GOT3 (cell line): ENCODE measurements at regions not wholly inside any gene's neighbourhood (a gene's known extent, or its start where the extent isn't known, plus 50 kb on each side); places are given as distances from the start of the nearest gene placed in this dataset.

Source experiments
- DNase-seq: peaks from one replicate; lab custom pipeline; 2025; ENCODE audit warnings: mixed read lengths; lab: John Stamatoyannopoulos, UW

DNA sequence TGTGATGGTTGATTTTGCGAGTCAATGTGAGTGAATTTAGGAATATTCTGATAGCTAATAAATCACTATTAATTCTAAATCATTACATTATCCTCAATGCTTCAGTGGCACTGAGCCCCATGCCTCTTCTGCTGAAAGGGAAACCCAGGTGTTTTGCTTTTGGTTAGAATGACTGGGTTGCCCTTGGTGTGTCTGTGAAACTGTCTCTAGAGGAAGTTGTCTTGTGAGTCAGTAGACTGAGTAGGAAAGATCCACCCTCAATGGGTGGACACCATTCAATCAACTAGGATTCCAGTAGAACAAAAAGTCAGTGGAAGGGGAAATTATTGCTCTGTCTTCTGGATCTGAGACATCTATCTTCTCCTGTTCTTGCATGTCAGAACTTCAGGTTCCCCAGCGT lies 472.4 kb downstream of the ANKRD7 start:
- no peak for DNase-seq

GRCh38 chr7:118699222-118699621 lies 474.7 kb downstream of the ANKRD7 start:
- no peak for DNase-seq

DNA sequence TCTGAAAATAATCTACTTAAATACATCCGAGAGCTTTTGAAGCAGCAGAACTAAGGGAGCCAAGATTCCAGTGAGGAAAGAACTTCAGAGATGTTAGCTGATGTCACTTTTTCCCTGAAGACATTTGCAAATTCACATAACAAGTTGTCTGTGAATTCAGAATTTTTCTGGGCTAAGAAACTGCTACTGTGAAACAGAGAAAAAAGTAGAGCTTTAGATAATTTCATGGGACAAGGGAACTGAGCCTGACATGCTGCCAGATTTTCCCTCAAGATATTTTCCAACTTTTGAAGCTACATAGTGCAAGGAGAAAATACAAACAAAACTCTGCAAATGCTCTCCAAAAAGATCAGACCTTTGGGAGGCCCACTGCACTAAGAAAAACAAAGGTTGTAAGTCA lies 484.2 kb downstream of the ANKRD7 start:
- no peak for DNase-seq

DNA sequence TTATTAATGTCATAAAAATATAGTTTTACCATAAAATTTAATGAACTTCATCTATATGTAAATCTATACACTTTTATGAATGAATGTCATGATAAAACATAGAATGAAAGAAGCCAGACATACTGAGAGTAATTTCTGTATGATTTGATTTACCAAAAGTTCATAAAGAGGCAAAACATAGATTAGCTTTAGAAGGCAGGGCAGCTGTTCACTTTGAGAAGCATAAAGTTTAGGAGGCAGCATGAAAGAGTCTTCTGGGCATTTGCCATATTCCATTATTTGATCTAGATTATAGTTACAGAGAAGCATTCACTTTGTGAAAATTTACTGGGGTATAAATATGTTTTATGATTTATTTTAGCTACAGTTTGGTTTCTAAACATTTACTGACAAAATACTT lies 487.2 kb downstream of the ANKRD7 start:
- DNase-seq, result no peak

DNA sequence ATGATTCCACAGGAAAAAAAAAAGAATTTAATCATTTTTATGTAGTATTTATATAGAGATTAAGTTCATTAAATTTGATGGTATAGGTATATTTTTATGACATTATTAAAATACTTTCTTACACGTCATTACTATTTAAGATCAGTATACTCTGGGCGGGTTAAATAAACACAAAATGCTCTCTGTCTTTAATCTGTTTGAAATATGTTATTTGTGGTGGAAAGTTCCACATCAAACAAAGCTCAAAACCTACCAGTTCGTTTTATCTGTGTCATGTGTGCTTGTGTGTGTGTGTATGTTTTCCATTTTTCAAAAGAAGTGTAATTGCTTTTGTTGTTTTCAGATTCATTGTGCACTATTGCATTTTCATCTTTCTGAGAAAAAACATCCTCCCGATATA lies 488.5 kb downstream of the ANKRD7 start:
- DNase-seq, result no peak

GRCh38 chr7:118720632-118721031 lies 496.1 kb downstream of the ANKRD7 start:
- no peak for DNase-seq

DNA sequence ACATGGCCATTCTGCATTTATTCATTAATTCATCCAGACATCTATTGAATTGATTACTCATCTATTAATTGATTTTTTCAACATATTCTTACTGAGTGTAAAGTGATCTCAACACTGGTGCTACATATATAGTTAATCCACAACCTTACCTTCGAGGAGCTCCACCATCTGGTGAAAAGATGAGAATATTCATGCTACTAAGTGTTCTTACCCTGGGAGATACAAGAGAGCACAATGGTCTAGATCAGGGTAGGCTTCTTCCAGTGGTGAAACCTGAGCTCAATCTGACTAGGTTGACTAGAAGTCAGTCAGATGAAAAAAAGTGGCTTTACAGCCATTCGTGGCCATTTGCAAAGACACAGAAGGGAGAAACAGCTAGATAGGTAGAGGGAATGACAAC lies 507.4 kb downstream of the ANKRD7 start:
- DNase-seq, result no peak

DNA sequence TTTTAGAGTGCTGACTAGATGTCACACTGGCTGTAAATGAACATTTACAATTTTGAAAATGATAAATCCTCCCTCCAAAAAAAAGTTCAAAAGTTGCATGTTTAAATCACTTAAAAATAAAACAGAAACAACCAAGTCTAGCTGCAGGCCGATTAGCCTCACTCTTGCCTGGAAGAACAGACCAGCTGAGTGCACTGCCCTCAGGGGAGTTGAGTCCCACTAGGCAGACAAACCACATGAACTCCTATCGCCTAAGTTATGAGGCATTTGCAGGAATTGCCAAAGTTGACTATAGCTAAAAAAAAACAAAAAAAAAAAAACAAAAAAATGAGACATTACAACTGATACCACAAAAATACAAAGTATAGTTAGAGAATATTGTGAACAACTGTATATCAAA lies 510.0 kb downstream of the ANKRD7 start:
- no peak for DNase-seq

DNA sequence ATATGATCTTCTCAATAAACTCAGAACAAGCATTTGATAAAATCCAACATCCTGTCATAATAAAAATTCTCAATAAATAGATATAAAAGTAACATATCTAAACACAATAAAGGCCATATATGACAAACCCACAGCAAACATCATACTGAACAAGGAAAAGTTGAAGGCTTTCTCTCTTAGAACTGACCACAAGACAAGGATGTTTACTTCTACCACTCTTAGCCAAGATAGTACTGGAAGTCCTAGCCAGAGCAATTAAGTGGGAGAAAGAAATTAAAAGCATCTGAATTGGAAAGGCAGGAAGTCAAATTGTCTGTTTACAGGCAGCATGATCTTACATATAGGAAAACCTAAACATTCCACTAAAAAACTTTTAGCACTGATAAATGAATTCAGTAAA lies 510.9 kb downstream of the ANKRD7 start:
- DNase-seq, result no peak

DNA sequence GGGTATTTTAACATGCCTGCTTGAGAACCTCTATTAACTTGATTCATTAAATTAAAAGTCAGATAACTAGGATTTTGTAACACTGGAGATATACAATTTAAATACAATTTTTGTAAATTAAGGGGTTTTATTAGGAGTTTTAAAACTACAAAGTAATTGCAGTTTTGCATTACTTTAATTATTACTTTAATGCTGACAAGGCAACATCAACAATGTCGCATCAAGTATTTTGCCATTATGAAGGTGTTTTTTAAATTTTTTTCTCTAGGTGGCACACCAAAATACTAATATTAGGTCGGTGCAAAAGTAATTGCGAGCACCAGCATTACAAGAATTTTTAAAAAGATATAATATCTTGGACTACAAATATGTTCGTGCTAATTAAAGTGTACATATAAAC lies 513.4 kb downstream of the ANKRD7 start:
- no peak for DNase-seq

DNA sequence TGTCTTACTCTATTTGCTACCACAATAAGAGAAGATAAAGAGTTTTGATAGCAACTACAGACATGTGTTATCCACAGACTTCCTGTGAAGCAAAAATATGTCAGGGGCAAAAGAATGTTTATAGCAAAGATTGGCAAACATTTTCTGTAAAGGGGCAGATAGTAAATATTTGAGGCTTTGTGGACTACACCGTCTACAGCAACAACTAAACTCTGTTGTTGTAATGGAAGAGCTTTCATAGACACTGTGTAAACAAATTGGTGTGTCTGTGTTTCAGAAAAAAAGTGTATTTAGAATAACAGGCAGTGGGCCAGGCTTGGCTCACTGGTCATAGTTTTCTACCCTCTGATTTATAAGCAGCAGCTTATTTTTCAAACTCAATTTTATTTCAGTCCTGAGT lies 521.4 kb downstream of the ANKRD7 start:
- DNase-seq, result no peak

DNA sequence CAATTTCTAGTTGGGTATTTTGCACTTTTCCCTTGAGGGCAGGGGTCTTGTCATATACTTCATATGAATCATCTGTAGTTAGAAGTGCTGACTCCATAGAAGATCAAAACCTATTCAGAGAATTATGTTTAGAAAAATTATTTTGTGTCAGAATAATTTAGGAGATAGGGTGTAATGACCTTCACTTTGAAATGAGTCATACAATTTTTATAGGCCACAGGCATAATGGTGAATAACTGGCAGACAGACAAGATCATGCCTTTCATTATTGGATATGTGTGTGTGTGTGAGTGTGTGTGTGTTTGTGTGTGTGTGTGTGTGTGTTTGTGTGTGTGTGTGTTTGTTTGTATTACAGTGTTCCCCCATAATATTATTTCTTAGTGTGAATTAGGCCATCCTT lies 523.0 kb downstream of the ANKRD7 start:
- no peak for DNase-seq

DNA sequence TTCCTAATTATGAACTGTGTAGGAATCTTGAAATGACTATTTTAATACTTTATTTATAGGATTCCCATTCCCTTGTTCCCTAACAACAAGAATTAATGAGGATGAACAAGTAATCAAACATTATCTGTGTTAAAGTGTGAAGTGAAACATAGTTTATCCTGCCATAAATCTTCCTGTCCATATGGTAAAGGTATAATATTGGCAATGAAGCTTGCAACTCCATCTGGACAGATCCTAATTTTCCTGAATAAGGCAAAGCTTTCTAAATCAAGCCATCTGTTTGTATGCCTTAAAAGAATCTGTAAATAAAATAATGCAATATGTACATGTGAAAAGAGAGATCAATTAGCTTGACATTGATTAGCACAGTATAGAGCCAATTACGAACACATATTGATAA lies 529.0 kb downstream of the ANKRD7 start:
- DNase-seq, result no peak

- DNase-seq, result no peak
Measured at GRCh38 chr7:118754608-118755007, 530.1 kb downstream of the ANKRD7 start.

DNA sequence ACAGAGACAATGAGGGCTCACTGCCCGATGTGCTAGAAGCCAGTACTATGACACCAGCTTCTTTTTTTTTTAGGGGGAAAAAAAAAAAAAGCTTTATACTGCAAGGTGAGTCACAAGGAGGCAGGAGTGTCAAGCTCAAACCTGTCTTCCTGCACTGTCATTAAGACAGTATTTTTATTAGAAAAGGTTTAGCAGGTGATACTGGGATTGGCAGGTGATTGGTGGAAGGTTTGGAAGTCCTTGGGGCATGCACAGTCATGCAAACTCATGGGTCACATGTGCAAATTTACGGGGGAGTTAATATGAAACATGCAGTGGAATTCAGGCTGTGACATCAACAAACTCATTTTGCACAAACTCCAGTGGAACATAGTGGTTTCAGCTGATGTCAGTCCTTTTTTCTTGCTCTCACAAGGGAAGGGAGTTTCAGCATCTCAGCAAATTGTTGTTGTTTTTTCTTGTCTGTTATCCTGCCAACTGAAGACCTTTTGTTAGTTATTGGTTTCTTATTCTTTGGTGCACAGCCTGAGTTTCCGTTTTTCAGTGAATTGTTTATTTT lies 530.6 kb downstream of the ANKRD7 start:
- DNase-seq, result no peak

DNA sequence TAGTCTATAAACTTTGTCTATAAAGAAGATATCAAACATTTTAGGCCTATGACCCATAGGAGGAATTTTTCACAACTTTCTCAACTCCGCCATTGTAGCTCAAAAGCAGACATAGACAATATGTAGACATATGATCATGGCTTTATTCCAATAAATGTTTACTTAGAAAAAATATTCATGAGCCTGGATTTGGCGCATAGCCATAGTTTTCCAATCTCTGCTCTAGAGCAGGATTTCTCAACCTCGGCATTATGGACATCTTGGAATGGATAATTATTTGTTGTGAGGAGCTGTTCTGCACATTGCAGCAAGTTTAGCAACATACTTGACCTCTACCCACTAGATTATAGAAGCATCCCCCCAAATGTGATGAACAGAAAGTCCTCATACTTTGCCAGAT lies 532.6 kb downstream of the ANKRD7 start:
- DNase-seq, result no peak

- DNase-seq, result no peak
Measured at GRCh38 chr7:118758582-118758981, 534.1 kb downstream of the ANKRD7 start.

- DNase-seq, result no peak
Measured at GRCh38 chr7:118759921-118760320, 535.4 kb downstream of the ANKRD7 start.

- no peak for DNase-seq
Measured at GRCh38 chr7:118762451-118762850, 537.9 kb downstream of the ANKRD7 start.

DNA sequence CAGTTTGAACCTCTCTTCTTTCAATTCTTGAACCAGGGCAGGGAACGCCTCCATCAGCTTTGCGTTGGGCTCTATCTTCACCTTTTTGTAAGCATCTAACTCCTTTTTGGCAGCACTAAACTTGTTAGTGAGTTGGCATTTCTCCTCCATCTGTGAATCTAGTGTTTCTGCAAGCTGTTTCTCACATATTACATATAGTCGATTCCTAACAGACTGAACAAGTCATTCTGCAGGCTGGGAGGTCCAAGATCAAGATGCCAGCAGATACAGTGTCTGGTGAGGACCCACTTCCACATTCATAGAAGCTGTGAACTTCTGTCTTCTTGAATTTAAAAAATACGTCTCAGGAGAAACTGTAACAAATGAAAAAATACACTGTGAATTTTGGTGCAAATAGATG lies 539.7 kb downstream of the ANKRD7 start:
- DNase-seq, result no peak

DNA sequence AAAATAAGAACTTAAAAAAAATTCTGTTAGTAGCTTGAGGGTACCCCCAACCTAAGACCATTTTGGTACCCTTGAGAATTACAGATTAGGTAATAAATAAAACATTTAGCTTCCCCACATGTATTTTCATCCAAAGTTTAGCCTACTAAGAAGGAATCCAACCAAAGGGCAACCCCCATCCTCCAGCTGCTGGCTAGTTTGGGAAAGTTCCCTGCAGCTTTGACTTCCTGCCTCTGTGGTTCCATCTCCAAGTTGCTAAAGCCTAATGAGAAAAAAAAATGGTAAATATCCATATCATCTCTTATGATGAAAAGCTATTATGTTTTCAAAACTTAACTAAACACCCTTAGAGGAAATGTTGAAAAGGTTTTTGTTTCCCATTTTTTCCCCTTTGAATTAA lies 547.2 kb downstream of the ANKRD7 start:
- DNase-seq, result no peak

- no peak for DNase-seq
Measured at GRCh38 chr7:118777308-118777707, 552.8 kb downstream of the ANKRD7 start.

DNA sequence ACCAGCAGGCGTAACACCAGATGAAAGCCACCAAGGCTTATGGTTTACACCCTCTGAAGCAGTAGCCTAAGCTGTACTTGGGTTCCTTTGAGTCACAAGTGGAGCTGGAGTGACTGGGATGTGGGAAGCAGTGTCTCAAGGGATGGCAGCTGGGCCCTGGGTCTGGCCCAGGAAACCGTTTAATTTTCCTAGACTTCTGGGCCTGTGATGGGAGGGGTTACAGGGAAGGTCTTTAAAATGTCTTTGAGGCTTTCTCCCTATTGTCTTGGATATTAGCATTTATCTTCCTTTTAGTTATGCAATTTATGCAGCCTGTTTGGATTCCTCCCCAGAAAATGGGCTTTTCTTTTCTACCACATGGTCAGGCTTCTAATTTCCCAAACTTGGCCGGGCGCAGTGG lies 568.2 kb downstream of the ANKRD7 start:
- no peak for DNase-seq

DNA sequence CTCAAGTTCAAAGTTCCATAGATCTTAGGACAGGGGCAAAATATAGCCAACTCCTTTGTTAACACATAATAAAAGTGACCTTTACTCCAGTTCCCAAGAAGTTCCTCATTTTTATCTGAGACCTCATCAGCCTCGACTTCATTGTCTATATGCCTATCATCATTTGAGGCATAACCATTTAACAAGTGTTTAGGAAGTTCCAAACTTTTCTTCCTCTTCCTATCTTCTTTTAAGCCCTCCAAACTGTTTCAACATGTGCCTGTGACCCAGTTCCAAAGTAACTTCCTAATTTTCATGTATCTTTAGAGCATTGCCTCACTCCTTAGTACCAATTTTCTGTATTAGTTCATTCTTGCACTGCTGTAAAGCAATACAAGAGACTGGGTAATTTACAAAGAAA lies 569.1 kb downstream of the ANKRD7 start:
- no peak for DNase-seq

DNA sequence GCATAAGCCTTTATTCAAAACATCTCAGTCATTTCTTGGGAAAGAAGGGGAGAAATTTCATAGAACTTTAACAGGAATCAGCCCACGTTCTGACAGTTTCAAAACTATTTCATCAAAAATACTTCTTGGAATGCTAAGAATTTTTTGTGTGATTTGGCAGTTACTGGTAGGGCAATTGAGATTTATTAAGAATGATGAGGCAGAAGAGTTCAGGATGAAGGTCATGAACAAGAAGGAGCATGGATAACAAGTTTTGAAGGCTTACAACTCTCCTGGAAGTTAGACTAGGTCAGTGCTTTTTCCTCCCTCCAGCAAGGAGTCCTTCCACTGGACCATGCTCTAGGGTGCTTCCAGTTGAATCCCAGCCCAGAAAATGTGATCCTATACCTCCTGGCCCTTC lies 569.9 kb downstream of the ANKRD7 start:
- DNase-seq, result no peak
